ENCODE measurements at regions not wholly inside any gene's neighbourhood (a gene's known extent, or its start where the extent isn't known, plus 50 kb on each side); places are given as distances from the start of the nearest gene placed in this dataset.

GRCh38 chr7:110486549-110486948 lies 604.4 kb upstream of the LRRN3 start:
- TF ChIP-seq CTCF (IDR thresholded peaks at IDR 0.05): no peak
- TF ChIP-seq POLR2A (IDR thresholded peaks at IDR 0.05): no peak

Measured in thyroid gland (tissue), 4 donors.